HG03064 (cell line): ENCODE measurements at regions not wholly inside any gene's neighbourhood (a gene's known extent, or its start where the extent isn't known, plus 50 kb on each side); places are given as distances from the start of the nearest gene placed in this dataset.

Experiments used
- ATAC-seq: cut with Tn5 transposase; IDR thresholded peaks from one replicate; pipeline ENCODE4 v1.9.1; 2021; ENCODE audit warnings: low read depth; ENCODE audit not compliant: unreplicated experiment

GRCh38 chr2:149984311-149984710, 396.7 kb upstream of the MMADHC start:
- no peak for ATAC-seq

DNA sequence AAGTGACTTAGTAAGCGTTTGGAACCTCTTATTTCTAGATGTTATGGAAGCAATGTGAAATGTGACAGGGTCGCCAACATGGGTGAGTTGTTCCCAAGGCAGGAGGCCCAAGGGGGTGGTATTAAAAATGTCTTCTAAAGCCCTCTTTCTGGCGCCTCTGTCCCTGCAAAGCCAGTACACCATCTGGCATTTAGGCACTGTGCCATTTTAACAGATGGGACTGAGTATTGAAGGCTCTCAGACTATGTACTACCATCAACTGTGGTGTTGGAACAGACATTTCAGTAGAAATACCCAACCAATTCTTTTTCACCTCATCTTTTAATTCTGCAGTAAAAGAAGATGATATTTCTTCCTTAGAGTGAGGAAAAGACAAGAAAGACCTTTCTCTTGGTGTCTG, 384.5 kb upstream of the MMADHC start:
- ATAC-seq, result no peak

DNA sequence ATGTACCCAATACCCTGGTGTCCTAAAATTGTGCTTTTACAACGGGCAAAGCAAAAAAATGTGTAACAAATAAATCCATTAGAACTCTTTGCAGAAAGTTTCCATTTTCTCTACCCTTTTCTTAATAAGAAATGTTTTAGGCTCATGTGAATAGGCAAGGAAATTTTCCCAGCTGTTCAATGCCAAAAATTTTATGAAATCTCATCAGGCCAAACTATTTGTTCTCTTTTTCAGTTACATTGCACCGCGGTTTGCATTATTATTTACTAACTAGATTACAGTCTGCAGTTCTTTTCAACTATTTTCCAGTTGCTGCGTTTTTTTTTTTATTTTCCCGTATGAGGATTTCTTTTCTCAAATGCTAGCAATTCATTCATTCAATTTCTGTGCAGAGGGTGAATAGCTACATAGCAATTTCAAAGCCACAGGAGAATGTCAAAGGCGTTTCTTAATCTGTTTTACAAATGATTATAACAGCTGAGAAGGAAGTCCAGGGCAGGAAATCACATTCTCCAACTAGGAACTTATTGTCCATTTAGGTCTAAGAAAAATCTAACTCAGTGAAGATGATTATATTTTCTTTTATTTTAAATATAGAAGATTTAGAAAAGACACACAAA, 367.5 kb upstream of the MMADHC start:
- no peak for ATAC-seq

- ATAC-seq, result no peak
Measured at GRCh38 chr2:149953627-149954026, 366.1 kb upstream of the MMADHC start.

- ATAC-seq, result no peak
Measured at GRCh38 chr2:149931486-149931885, 343.9 kb upstream of the MMADHC start.

DNA sequence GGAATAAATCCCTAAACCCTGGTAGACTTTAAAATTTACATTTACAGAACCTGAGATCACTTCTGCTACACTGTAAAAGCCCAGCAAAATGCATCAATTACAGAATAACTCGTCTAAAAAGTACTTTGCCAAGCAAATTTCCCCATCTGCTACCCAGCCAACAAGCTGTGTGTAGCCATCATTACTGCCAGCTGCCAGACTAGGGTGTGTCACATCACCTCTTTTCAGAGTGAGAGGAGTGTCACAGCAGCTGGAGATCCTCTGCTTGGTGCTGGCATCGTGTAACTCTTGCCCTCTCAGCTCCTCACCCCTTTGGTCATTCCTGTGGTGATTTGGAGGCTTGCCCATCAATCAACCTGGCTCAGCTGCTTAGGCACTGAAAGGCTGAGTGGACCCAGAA, 340.4 kb upstream of the MMADHC start:
- no peak for ATAC-seq

DNA sequence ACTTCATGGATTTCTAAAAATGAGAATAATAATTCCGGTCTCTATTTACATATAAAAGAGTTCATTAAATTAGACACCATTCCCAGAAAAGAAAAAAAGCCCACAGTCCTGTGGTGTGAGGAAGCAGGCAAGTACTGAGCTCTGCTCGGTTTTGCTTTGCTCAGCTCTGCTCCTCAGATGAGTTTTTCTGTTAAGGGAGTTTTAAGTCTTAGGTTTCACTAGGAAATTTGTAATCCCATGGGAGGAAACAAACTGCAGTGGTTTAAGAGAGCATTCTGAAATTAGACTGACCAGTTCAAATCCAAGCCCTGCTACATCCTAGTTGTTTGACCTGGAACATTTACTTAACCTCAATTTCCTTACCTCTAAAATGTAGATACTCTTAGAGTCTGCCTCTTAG, 338.6 kb upstream of the MMADHC start:
- no peak for ATAC-seq

GRCh38 chr2:149924549-149925213, 337.1 kb upstream of the MMADHC start:
- ATAC-seq, result no peak

GRCh38 chr2:149924028-149924427, 336.5 kb upstream of the MMADHC start:
- no peak for ATAC-seq

DNA sequence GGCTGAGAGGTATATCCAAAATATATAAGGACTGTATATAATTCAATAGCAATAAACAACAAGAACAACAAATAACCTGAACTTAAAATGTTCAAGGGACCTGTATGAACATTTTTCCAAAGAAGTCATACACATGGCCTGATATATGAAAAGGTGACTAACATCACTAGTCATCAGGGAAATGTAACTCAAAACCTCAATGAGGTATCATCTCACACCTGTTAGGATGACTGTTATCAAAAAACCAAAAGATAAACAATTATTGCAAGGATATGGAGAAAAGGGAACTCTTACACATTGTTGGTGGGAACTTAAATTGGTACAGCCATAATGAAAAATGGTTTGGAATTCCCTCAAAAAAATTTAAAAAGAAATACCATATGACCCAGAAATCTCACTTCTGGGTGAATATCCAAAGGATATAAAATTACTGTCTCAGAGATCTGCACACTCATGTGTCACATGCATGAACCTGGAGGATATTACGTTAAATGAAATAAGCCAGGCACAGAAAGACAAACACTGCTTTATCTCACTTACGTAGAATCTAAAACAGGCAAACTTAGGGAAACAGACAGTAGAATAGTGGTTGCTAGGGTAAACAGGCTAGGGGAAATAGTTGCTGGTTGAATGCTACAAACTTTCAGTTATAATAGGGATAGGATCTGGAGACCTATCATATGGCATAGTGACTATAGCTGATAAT, 334.5 kb upstream of the MMADHC start:
- no peak for ATAC-seq

DNA sequence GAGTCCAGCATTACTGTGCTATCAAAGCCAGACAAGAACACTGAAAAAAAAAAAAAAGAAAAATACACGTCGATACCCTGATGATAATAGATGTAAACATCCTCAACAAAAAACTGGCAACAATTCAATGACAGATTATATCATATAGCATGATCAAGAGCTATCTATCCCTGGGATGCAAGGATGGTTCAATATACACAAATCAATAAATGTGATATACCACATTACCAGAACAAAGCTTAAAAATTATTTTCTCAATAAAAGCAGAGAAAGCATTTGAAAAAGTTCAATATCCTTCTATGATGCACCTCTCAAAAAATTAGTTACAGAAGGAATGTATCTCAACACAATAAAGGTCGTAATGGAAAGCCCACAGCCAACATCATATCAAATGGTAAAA, 332.8 kb upstream of the MMADHC start:
- no peak for ATAC-seq

- ATAC-seq, result no peak
Measured at GRCh38 chr2:149915151-149915550, 327.6 kb upstream of the MMADHC start.

DNA sequence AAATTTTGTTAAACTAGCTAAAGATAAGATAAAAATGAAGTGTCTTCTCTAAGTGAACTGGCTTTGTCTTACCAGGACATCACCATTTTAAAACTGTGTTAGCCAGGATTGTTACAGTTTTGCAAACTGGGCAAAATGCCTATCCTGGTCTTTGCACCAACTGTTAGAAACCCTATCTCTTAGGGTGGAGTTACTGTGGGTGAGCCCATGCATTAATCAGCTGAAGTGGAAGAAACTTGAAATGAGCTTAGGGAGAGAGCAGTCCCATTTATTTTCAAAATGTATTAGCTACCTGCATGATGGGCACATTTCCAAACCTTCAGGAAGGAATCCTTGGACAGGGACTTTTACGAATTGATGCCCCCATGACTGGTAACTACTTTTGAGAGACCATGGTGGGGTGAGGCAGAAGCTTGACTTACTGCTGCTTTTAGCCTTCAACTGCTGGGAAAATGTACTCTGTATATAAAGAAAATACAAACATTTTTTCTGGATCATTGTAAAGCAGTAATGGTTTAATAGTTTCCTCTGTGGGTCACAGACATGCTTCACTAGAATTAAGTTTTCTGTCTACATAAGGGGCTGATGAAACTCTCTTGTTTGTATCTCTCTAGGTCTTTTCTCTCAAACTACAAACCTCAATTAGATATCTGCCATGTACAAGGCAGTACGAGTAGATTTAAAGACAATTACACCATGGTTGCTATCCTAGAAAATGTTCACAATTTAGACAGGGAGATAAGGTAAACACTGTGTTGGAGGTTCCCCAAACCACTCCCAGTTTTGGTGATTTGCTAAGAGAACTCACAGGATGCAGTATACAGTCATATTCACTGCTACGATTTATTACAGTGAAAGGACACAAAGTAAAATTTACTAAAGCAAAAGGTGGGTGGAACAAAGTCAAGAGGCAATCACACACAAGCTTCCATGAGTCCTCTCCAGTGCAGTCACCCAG, 321.4 kb upstream of the MMADHC start:
- no peak for ATAC-seq

GRCh38 chr2:149906886-149907285, 319.3 kb upstream of the MMADHC start:
- ATAC-seq, result no peak

- no peak for ATAC-seq
Measured at GRCh38 chr2:149904352-149905175, 317.0 kb upstream of the MMADHC start.

DNA sequence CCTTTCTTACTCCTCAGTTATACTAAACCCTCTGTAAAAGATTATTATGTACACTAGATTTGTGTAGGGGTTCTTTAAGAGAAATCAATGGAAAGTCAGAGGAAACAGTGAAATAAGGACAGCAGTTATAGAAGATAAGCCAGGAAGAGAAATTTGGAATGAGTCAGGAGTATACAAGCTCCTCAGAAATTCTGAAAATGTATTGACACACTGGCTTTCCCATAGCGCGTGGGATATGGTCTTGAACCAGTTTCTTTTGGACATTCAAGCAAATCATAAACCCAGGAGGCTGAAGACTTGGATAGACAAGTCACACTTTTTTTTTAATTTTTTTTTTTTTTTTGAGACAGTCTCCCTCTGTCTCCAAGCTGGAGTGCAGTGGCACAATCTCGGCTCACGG, 316.1 kb upstream of the MMADHC start:
- ATAC-seq, result no peak

DNA sequence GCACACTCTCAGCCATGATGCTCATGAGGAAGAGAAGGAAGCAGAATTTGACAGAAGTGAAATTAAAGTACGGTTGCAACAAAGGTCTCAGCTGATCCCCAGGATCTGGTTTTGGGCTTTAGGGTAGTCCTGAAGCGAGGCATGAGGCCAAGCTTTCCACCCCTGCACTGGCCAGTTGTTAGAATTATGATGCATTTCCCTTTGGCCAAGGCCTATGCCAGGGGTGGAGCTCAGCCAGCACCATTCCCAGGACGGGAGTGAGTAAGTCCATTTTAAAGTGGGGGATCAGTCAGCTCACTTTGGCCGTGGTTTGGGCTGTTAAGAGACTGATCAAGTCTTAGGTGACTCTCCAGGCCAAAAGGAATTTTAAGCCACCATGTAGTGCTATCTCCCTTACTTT, 314.5 kb upstream of the MMADHC start:
- no peak for ATAC-seq

DNA sequence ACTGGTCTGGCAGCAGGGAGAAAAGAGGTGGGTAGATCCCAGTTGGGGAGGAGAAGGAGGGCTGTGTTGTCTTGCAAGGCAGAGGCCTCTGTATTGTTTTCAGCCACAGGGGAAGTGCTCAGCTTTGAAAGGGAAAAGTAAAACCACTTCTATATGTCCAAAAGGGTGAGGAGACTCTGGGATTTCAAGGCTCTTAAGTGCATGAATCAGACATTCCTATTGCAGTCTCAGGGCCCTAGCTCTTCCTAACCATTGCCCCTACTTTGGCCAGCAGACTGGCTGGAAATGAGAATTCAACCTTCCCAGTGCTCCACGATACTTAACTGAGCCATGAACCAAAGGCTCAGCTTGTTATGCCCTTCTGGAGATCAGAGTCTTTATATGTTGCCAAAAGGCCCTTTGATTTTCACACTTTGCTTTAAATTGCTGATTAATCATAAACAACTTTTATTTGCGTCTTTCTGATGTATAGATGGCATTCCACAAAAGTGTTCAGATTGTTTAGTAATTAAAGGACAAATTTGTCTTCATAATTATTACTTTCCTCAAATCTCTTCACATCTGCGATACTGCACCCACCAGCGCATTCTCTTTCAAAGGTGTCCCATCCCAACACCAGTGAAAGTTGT, 313.8 kb upstream of the MMADHC start:
- no peak for ATAC-seq

GRCh38 chr2:149899390-149899789, 311.8 kb upstream of the MMADHC start:
- no peak for ATAC-seq

DNA sequence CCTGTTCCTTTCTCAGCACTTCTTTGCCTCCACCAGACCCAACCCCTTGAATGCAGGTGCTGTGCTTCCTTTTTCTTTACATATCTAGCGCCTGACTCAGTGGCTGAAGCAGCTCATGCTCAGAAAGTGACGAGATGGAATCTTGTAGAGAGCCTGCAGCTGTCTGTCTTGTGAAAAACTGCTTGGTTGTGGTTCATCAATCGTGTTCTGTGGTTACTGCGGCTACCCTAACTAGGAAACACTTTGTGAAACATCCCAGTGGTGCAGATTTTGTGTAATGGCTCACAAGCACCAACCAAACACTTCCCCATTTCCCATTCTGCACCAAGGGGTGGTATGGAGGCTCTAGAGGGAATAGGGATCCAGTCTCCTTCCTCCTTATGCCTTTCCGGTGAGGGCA, 307.2 kb upstream of the MMADHC start:
- no peak for ATAC-seq
